Left forelimb (tissue), 1 donor: ENCODE measurements at regions not wholly inside any gene's neighbourhood (a gene's known extent, or its start where the extent isn't known, plus 50 kb on each side); places are given as distances from the start of the nearest gene placed in this dataset.
"Not testable (repeated sequence)": the region's sequence is repeated elsewhere in the genome, so short reads cannot be mapped to it uniquely, and the experiment has no call there.

Experiments
- DNase-seq: peaks from one replicate; pipeline ENCODE4 v3.0.0-alpha.2; 2018; ENCODE audit warnings: low spot score

- DNase-seq = no peak
Observed at GRCh38 chr5:100479079-100479688, 56.0 kb upstream of the FAM174A start.

GRCh38 chr5:100472091-100472490, 63.1 kb upstream of the FAM174A start:
- no peak for DNase-seq

DNA sequence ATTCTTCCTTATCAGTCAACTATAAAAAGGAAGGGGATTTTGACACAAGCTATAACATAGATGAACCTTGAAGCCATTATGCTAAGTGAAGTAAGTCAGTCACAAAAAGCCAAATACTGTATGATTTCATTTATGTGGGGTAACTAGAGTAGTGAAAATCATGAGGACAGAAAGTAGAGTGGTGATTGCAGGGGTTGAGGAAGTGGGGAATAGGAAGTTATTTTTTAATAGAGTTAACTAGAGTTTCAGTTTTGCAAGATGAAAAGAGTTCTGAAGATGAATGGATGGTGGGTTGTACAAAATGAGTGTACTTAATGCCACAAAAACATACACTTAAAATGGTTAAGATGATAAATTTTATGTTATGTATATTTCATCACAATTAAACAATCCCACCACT, 65.4 kb upstream of the FAM174A start:
- no peak for DNase-seq

DNA sequence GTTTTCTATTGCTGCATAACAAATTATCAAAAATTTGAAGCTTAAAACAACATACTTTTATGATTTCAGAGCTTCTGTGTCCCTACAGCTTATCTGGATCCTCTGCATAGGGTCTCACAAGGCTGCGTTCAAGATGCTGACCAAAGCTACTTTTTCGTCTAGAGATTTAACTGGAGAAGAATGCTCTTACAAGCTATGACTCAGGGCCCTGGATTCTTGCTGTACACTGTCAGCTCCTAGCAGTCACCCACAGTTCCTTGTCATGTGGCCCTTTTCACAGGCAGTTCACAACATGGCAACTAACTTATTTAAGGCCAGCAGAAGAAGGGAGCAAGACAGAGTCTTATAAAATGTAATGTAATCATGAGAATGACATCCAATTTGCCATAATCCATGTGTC, 70.8 kb upstream of the FAM174A start:
- DNase-seq = no peak

DNA sequence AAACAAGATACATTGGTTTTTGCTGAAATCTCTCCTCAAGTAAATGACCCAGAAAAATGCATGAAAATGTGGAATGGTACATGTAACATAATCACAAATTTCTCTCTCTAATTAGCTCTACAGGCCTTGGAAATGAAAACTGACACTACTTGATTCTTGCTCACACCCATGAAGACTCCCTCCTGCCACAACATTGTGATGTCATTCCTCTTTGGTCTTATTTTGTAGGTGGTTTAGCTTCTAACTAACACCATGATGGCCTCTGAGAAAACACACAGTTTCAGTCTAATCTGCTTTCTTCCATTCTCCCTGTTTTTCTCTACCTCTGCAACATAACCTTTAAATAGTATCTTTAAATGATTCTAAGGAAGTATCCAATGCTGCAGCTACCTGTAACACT, 78.6 kb upstream of the FAM174A start:
- no peak for DNase-seq

DNA sequence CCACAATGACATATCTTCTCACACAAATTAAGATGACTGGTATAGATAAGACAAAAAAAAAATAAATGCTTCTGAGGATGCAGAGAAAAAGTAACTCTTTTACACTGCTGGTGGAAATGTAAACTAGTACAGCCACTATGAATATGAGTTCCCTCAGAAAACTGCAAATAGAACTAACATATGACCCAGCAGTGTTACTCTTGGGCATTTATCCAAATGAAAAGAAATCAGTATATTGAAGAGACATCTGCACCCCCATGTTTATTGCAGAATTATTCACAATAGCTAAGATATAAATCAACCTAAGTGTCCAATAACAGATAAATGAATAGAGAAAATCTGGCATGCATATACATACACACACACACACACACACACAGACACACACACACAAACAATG, 83.0 kb upstream of the FAM174A start:
- no peak for DNase-seq

GRCh38 chr5:100448111-100448528, 87.1 kb upstream of the FAM174A start:
- DNase-seq = no peak

DNA sequence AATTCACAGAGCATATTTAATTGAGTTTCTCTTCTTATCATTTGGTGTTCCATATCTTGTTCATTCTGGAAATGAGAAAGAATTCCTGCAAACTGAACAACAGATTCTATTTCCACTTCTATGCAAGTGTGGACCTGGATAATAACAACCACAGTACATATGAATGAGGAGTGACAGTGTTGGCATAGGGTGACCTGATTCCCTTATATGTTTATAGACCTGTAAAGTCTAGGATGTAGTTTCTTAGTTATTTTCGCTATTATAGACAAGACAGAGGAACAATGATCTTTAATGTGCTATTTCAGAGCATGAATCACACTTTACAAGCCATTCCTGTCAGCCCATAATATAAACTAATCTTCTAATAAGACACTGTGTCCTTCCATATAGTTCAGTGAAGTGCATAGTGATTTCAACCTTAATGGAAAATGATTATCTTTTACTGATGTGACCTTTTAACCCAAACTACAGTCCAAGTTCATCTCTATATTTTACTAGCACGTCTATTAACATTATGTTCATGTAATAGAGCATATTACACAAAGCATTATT, 88.2 kb upstream of the FAM174A start:
- DNase-seq = no peak

DNA sequence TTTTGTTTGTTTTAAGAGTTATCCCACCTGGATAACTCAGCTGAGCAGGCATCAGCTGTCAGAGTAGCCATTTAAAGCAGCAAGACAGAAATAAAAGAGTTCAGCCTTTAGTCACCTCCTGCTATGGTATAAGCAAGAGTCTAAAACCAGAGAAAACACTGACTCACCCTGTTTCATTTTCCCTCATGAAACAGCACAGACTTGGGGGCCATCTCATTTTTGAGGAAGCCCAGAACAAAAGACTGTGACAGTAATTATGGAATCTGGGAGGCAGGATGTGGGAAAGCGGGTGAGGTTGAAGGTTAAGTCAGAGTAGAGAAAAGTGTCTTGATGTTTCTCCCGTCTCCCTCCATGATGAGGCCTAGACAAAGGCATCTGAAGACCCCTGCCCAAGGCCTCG, 90.2 kb upstream of the FAM174A start:
- no peak for DNase-seq

DNA sequence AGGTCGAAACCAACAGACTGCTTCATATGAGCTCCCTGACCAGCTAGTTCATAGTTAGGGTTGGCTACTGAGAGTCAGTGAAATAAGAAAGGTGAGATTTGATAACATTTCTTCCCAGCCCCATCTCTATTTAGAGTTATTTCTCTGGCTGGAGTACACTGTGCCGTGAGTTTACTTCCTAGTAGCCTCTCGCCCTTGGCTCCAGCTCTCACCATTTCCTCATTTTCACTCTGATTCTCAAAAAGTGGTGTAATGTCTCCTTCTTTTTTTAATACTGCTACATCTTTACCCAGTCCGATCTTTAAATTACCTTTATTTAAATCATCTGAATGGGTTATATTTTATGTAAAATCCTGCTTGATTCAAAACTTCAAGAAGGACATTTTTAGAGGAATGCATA, 100.4 kb upstream of the FAM174A start:
- DNase-seq = no peak

DNA sequence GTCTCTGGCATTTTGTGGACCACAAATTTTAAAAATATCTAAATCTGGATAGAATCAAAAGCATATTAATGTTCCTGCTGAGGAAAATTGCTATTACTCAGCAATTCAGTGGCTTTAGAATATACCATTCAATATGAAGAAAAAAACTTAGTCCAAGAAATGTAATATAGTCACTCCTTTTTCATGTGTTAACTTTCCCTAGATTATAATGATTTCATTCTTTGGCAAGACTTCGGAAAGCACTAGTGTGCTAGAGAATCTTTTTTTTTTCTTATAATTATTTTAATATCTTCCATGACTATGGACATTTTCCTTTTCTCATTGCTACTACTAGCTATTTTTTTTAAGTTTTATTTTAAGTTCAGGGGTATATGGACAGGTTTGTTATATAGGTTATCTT, 102.4 kb upstream of the FAM174A start:
- DNase-seq = no peak

GRCh38 chr5:100430268-100431195, 104.6 kb upstream of the FAM174A start:
- DNase-seq = no peak

- DNase-seq = no peak
Observed at GRCh38 chr5:100424787-100425186, 110.4 kb upstream of the FAM174A start.

DNA sequence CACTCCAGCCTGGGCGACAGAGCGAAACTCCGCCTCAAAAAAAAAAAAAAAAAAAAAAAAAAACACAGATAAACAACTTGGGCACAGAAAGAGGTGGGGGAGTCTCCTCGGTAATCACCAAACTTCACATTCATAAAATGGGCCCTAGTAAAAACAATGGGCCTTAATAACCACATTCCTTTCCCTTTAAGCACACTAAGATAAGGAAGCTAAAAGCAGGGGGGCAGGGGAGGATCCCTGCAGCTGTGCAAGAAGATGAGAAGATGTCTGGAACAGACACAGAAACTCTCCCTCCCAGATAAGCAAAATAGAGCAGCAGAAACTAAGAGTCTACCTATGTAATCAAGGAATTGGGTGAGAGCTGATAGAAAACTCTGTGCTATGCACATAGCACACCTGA, 111.2 kb upstream of the FAM174A start:
- no peak for DNase-seq

GRCh38 chr5:100423330-100423729, 111.8 kb upstream of the FAM174A start:
- DNase-seq = no peak

DNA sequence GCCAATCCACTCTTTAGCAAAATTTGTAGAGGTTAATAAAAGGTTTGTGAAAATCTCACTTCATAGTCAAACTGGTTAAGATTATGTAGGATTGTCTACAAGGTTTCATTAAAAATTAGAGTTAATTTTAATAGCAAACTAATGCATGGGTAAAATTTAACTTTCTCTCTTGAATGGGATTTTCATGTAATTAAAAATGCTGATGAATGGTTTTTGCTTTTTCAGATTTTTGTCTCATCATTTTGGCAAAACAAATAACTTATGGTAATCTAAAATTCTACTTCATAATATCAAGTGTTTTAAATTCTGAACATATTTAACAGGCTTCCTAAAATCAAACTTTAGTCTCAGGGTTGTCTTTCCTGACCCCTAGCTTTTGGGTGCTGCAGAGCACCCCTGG, 113.8 kb upstream of the FAM174A start:
- DNase-seq = no peak

DNA sequence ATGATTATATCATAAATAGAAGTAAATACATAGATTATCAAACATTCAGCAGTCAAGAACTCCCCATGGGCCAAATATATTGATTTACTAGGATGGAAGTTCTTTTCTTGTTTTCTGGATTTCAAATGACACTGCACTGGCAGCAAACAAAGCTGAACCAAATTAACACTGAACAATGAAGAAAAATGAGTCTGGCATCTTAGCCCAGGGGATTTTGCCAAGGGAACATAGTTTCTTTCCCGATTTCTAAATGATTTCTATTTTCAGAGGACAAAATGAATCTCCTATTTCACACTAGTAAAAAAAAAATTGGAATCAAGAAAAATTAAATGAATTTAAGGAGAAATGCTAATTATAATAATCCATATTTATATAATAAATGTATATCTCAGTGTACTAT, 116.9 kb upstream of the FAM174A start:
- no peak for DNase-seq

DNA sequence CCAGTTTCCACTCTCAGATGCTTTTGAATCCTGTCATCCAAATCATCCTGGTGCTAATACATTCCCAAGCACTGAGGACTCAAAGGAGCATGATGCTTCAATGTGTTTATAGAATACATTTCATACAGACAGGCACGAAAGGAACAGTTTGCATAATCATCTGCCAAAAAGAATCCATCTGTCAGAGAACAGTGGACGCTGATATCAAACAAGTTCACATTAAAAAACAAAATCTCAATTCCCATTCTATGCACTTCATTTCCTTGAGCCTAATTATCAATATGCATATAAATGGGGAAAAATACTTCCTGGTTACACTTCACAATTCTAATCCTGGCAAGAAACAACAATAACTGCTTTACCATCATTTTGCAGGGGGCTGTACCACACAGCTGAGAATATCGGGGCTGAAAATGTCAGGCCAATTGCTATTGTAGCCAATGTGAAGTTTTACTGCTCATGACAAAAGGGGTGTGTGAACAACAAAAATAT, 125.5 kb upstream of the FAM174A start:
- no peak for DNase-seq

GRCh38 chr5:100407053-100407452, 128.1 kb upstream of the FAM174A start:
- DNase-seq = no peak

- no peak for DNase-seq
Observed at GRCh38 chr5:100406640-100407039, 128.5 kb upstream of the FAM174A start.

DNA sequence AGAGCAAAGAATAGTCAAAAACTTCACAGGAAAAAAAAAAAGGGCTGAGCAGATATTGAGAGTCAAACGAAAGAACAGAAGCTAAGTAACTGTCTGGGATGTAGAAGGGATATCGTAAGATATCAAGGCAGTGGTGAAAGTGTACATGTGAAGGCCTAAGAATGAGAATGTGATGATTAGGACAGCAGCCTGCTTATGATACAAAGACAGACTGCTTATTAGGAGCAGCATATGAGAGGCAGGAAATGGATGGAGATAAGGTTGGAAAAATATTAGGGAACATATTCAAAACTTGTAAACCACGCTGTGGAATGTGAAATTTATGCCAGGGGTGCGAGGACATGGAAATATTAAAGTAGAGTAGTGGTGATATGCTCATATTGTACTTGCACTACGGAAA, 133.1 kb upstream of the FAM174A start:
- DNase-seq = no peak

DNA sequence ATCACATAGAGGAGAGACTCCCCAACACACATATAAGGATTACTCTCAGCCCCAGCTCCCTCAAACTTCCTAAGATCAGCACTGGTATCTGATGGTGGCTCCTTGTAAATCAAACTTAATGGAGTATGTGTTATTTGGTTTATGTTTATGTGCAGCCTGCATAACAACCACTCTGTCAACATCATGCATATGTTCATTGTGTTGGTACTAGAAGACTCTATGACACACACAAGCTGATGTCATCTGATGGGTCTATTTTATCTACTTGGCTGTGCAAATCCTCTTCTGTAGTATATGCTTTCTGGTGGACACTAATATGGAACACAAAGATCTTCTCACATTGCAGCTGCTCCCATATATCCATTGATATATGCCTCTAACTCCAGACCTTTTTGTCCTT, 134.0 kb upstream of the FAM174A start:
- DNase-seq = no peak

- not testable (repeated sequence) for DNase-seq
Observed at GRCh38 chr5:100398815-100399214, 136.4 kb upstream of the FAM174A start.
